Nephron (organoid): ENCODE measurements at regions not wholly inside any gene's neighbourhood (a gene's known extent, or its start where the extent isn't known, plus 50 kb on each side); places are given as distances from the start of the nearest gene placed in this dataset.

Experiments used
- H3K27ac Mint-ChIP-seq, 3 experiments: 2 replicates each; pipeline ENCODE4 v1.8.0; 2020; ENCODE audit warnings: mixed read lengths in 3 of 3, mild to moderate bottlenecking in 2 of 3, moderate library complexity in 1 of 3
- H3K27me3 Mint-ChIP-seq: 2 replicates; pipeline ENCODE4 v1.8.0; 2021; ENCODE audit warnings: low read depth, mild to moderate bottlenecking, moderate library complexity, mixed read lengths
- H3K36me3 Mint-ChIP-seq: 2 replicates; pipeline ENCODE4 v1.8.0; 2020; ENCODE audit warnings: low read depth, mixed read lengths
- H3K4me1 Mint-ChIP-seq: 2 replicates; pipeline ENCODE4 v1.8.0; 2020; ENCODE audit warnings: mixed read lengths
- H3K4me3 Mint-ChIP-seq, 3 experiments: 2 replicates each; pipeline ENCODE4 v1.8.0; 2020; ENCODE audit warnings: mild to moderate bottlenecking in 3 of 3, mixed read lengths in 3 of 3, moderate library complexity in 2 of 3
- H3K9me3 Mint-ChIP-seq: 2 replicates; pipeline ENCODE4 v1.8.0; 2020; ENCODE audit warnings: mixed read lengths
- CTCF ChIP-seq, 3 experiments: fragments of 200-600 bp; sonication (generic); IDR thresholded peaks; one replicate each; pipeline ENCODE4 v1.5.0; 2021; ENCODE audit warnings: antibody characterized with exemption in 3 of 3; ENCODE audit not compliant: unreplicated experiment in 3 of 3

GRCh38 chr12:20123465-20123864, 244.9 kb upstream of the PDE3A start:
- H3K27ac Mint-ChIP-seq, result no peak overlapping the region
- H3K4me3 Mint-ChIP-seq, result no peak overlapping the region
- H3K4me1 Mint-ChIP-seq, result no peaks in the 10 kb centered on the region
- no peaks in the 10 kb centered on the region for H3K27me3 Mint-ChIP-seq
- H3K36me3 Mint-ChIP-seq, result no peaks in the 10 kb centered on the region
- no peaks in the 10 kb centered on the region for H3K9me3 Mint-ChIP-seq
- TF ChIP-seq CTCF (IDR thresholded peaks at IDR 0.05; ENCODE audit: unreplicated experiment in 3 of 3), result no peak

- Mint-ChIP-seq H3K9me3 (no peaks in the 10 kb centered on the region), H3K36me3 (no peaks in the 10 kb centered on the region), H3K27ac (no peak overlapping the region), H3K4me3 (no peak overlapping the region), H3K27me3 (no peaks in the 10 kb centered on the region), H3K4me1 (no peaks in the 10 kb centered on the region)
- TF ChIP-seq CTCF (IDR thresholded peaks at IDR 0.05; ENCODE audit: unreplicated experiment in 3 of 3), result no peak
These were observed 243.0 kb upstream of the PDE3A start for GRCh38 chr12:20125276-20125798.

- no peak for TF ChIP-seq CTCF (IDR thresholded peaks at IDR 0.05; ENCODE audit: unreplicated experiment in 3 of 3)
- no peaks in the 10 kb centered on the region for H3K4me1 Mint-ChIP-seq
- no peak overlapping the region for H3K27ac Mint-ChIP-seq
- no peaks in the 10 kb centered on the region for H3K36me3 Mint-ChIP-seq
- no peaks in the 10 kb centered on the region for H3K9me3 Mint-ChIP-seq
- no peaks in the 10 kb centered on the region for H3K27me3 Mint-ChIP-seq
- no peak overlapping the region for H3K4me3 Mint-ChIP-seq
These were observed 241.7 kb upstream of the PDE3A start for GRCh38 chr12:20126601-20127000.

GRCh38 chr12:20127413-20127812, 240.9 kb upstream of the PDE3A start:
- no peaks in the 10 kb centered on the region for H3K4me1 Mint-ChIP-seq
- H3K27ac Mint-ChIP-seq, result no peak overlapping the region
- TF ChIP-seq CTCF (IDR thresholded peaks at IDR 0.05; ENCODE audit: unreplicated experiment in 3 of 3), result no peak
- H3K9me3 Mint-ChIP-seq, result no peaks in the 10 kb centered on the region
- no peaks in the 10 kb centered on the region for H3K27me3 Mint-ChIP-seq
- H3K4me3 Mint-ChIP-seq, result no peak overlapping the region
- no peaks in the 10 kb centered on the region for H3K36me3 Mint-ChIP-seq

GRCh38 chr12:20128928-20129327, 239.4 kb upstream of the PDE3A start:
- H3K27me3 Mint-ChIP-seq, result no peaks in the 10 kb centered on the region
- no peaks in the 10 kb centered on the region for H3K9me3 Mint-ChIP-seq
- no peak overlapping the region for H3K27ac Mint-ChIP-seq
- TF ChIP-seq CTCF (IDR thresholded peaks at IDR 0.05; ENCODE audit: unreplicated experiment in 3 of 3), result no peak
- no peaks in the 10 kb centered on the region for H3K4me1 Mint-ChIP-seq
- H3K36me3 Mint-ChIP-seq, result no peaks in the 10 kb centered on the region
- H3K4me3 Mint-ChIP-seq, result no peak overlapping the region

GRCh38 chr12:20132818-20133217, 235.5 kb upstream of the PDE3A start:
- H3K4me3 Mint-ChIP-seq, result no peak overlapping the region
- no peaks in the 10 kb centered on the region for H3K36me3 Mint-ChIP-seq
- H3K9me3 Mint-ChIP-seq, result no peaks in the 10 kb centered on the region
- H3K4me1 Mint-ChIP-seq, result no peaks in the 10 kb centered on the region
- no peak overlapping the region for H3K27ac Mint-ChIP-seq
- TF ChIP-seq CTCF (IDR thresholded peaks at IDR 0.05; ENCODE audit: unreplicated experiment in 3 of 3), result no peak
- no peaks in the 10 kb centered on the region for H3K27me3 Mint-ChIP-seq
